Stimulated activated CD4-positive, alpha-beta T cell treated with anti-CD3 and anti-CD28 coated beads, TNF-alpha, amount 100 ng/mL, for 1 hour (primary cell): ENCODE measurements at regions not wholly inside any gene's neighbourhood (a gene's known extent, or its start where the extent isn't known, plus 50 kb on each side); places are given as distances from the start of the nearest gene placed in this dataset.
A peak's percentile ranks its signal among the peaks of the same experiment; 100 is the strongest.
"Not testable (repeated sequence)": the region's sequence is repeated elsewhere in the genome, so short reads cannot be mapped to it uniquely, and the experiment has no call there.

Source experiments
- DNase-seq, 3 donors: peaks; one replicate each; pipeline ENCODE4 v3.0.0-alpha.2; 2020; ENCODE audit warnings: low read depth in 3 of 3, low spot score in 1 of 3

- not testable (repeated sequence) for DNase-seq
Measured at GRCh38 chr1:168457296-168457695, 86.5 kb downstream of the XCL2 start.

GRCh38 chr1:168455764-168456163, 88.0 kb downstream of the XCL2 start:
- no peak for DNase-seq

GRCh38 chr1:168454211-168454815, 89.5 kb downstream of the XCL2 start:
- DNase-seq: no peak

- DNase-seq: no peak
Measured at GRCh38 chr1:168453056-168453455, 90.7 kb downstream of the XCL2 start.

- DNase-seq: no peak
Measured at GRCh38 chr1:168452329-168452728, 91.5 kb downstream of the XCL2 start.

- DNase-seq: no peak
Measured at GRCh38 chr1:168447871-168448270, 95.9 kb downstream of the XCL2 start.

GRCh38 chr1:168446081-168446480, 97.7 kb downstream of the XCL2 start:
- DNase-seq: no peak

GRCh38 chr1:168443899-168444298, 99.9 kb downstream of the XCL2 start:
- DNase-seq: no peak

- DNase-seq: no peak
Measured at GRCh38 chr1:168443356-168443755, 100.4 kb downstream of the XCL2 start.

GRCh38 chr1:168442931-168443330, 100.9 kb downstream of the XCL2 start:
- no peak for DNase-seq

- DNase-seq: no peak
Measured at GRCh38 chr1:168441745-168442144, 102.1 kb downstream of the XCL2 start.

GRCh38 chr1:168439456-168440375, 104.1 kb downstream of the XCL2 start:
- peak; percentile 42 to 54 (median 54) for DNase-seq

GRCh38 chr1:168438626-168439025, 105.2 kb downstream of the XCL2 start:
- DNase-seq: no peak

- DNase-seq: no peak
Measured at GRCh38 chr1:168437821-168438220, 106.0 kb downstream of the XCL2 start.

- no peak for DNase-seq
Measured at GRCh38 chr1:168435439-168435838, 108.4 kb downstream of the XCL2 start.

GRCh38 chr1:168433238-168433637, 110.6 kb downstream of the XCL2 start:
- DNase-seq: no peak

- no peak for DNase-seq
Measured at GRCh38 chr1:168431882-168432281, 111.9 kb downstream of the XCL2 start.

GRCh38 chr1:168430321-168430720, 113.5 kb downstream of the XCL2 start:
- DNase-seq: no peak

GRCh38 chr1:168428063-168428731, 115.6 kb downstream of the XCL2 start:
- DNase-seq: no peak

- DNase-seq: no peak
Measured at GRCh38 chr1:168427051-168427450, 116.7 kb downstream of the XCL2 start.

GRCh38 chr1:168424281-168424680, 119.5 kb downstream of the XCL2 start:
- no peak for DNase-seq
